Tibial nerve (tissue), 4 donors: ENCODE measurements at regions not wholly inside any gene's neighbourhood (a gene's known extent, or its start where the extent isn't known, plus 50 kb on each side); places are given as distances from the start of the nearest gene placed in this dataset.

Source experiments
- DNase-seq, 2 donors: peaks; one replicate each; pipeline ENCODE4 v3.0.0-alpha.2; 2019; ENCODE audit warnings: low spot score in 2 of 2
- H3K27ac ChIP-seq, 4 donors: fragments of 200-600 bp; sonication (generic) in 3 of 4; one replicate each; pipeline ENCODE4 v1.5.1; 2017 to 2019; ENCODE audit warnings: mild to moderate bottlenecking in 1 of 4
- H3K27me3 ChIP-seq, 2 donors: fragments of 200-600 bp; sonication (generic) in 1 of 2; one replicate each; pipeline versions ENCODE4 v1.5.1 to v1.6.0; 2017 to 2019
- H3K36me3 ChIP-seq, 3 donors: fragments of 200-600 bp; sonication (generic); one replicate each; pipeline ENCODE4 v1.5.1; 2018 to 2019
- H3K4me1 ChIP-seq, 4 donors: fragments of 200-600 bp; sonication (generic) in 3 of 4; one replicate each; pipeline ENCODE4 v1.5.1; 2017 to 2019
- H3K4me3 ChIP-seq, 4 donors: fragments of 200-600 bp; sonication (generic) in 3 of 4; one replicate each; pipeline ENCODE4 v1.5.1; 2017 to 2019; ENCODE audit warnings: mild to moderate bottlenecking in 1 of 4, moderate library complexity in 1 of 4
- H3K9me3 ChIP-seq, 4 donors: fragments of 200-600 bp; sonication (generic) in 3 of 4; one replicate each; pipeline ENCODE4 v1.5.1; 2017 to 2019
- EP300 ChIP-seq, 2 donors: sonication (generic); formaldehyde crosslinking; IDR thresholded peaks; one replicate each; pipeline ENCODE4 v1.6.1; 2017; ENCODE audit warnings: antibody characterized with exemption in 2 of 2, mild to moderate bottlenecking in 1 of 2
- POLR2A ChIP-seq, 2 donors: fragments of 450-650 bp; IDR thresholded peaks; one replicate each; pipeline ENCODE4 v1.6.1; 2017; ENCODE audit warnings: antibody characterized with exemption in 2 of 2, mild to moderate bottlenecking in 2 of 2, moderate library complexity in 2 of 2
- WGBS, 2 donors: methylation state at CpG; one replicate each; pipeline ENCODE4 v1.1.5; 2018; 5-methylcytosine and 5-hydroxymethylcytosine counted together
- TF ChIP-seq, protein P1 (sequence below), 5 experiments: fragments of 200-600 bp in 3 of 5; fragments of 450-650 bp in 2 of 5; sonication (generic) in 3 of 5; IDR thresholded peaks; one replicate each; pipeline ENCODE4 v1.5.1; 2016 to 2019; ENCODE audit warnings: antibody characterized with exemption in 5 of 5, mild to moderate bottlenecking in 3 of 5, moderate library complexity in 2 of 5

DNA sequence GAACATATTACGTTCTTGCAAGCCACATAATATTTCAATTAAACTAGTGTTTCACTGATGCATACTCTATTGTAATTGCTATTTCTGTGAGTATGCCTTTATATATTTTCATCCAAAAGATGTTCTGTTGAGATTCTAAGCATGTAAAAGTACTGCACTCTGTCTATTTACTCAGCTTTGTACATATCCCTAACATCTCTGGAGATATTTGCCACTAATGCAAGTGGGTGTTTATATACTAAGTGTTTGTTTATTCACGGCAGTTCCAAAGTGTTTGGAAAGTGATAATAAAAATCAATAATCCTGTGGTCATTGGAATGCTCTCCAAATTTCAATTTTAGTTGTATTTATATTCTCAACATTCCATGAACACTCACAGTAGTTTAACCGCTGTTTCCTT, 1989.0 kb downstream of the C4orf33 start:
- no peaks in the 10 kb centered on the region for H3K27me3 ChIP-seq
- 61 to 65% methylated on average over 3 of the region's 3 CpGs for WGBS, 2 donors
- no peaks in the 10 kb centered on the region for H3K4me1 ChIP-seq
- no peak overlapping the region for H3K27ac ChIP-seq
- H3K9me3 ChIP-seq: no peaks in the 10 kb centered on the region
- no peak for TF ChIP-seq POLR2A (IDR thresholded peaks at IDR 0.05)
- TF ChIP-seq, protein P1, sequence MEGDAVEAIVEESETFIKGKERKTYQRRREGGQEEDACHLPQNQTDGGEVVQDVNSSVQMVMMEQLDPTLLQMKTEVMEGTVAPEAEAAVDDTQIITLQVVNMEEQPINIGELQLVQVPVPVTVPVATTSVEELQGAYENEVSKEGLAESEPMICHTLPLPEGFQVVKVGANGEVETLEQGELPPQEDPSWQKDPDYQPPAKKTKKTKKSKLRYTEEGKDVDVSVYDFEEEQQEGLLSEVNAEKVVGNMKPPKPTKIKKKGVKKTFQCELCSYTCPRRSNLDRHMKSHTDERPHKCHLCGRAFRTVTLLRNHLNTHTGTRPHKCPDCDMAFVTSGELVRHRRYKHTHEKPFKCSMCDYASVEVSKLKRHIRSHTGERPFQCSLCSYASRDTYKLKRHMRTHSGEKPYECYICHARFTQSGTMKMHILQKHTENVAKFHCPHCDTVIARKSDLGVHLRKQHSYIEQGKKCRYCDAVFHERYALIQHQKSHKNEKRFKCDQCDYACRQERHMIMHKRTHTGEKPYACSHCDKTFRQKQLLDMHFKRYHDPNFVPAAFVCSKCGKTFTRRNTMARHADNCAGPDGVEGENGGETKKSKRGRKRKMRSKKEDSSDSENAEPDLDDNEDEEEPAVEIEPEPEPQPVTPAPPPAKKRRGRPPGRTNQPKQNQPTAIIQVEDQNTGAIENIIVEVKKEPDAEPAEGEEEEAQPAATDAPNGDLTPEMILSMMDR (IDR thresholded peaks at IDR 0.05): no peak
- no peak for TF ChIP-seq EP300 (IDR thresholded peaks at IDR 0.05)
- no peak overlapping the region for H3K4me3 ChIP-seq
- no peaks in the 10 kb centered on the region for H3K36me3 ChIP-seq
- no peak for DNase-seq

DNA sequence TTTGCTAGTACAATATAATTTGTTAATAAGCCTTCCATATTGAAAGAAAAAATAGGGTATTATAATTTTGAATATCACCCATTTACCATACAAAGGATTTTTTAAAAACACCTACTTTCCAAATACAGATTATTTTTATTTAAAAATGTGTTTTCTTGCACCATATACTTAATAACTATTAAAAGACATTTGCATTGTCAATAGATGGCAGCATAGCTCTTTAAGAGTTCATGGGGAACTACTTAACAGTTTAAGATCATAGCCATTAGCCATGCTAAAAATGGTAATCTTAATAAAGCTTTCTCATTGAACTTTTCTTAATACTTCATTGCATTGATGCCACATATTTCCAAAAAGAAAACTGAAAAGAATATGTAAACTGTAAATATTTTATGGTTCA, 1995.9 kb downstream of the C4orf33 start:
- Histone ChIP-seq H3K27ac (no peak overlapping the region), H3K36me3 (no peaks in the 10 kb centered on the region), H3K27me3 (no peaks in the 10 kb centered on the region), H3K9me3 (no peaks in the 10 kb centered on the region), H3K4me1 (no peaks in the 10 kb centered on the region), H3K4me3 (no peak overlapping the region)
- DNase-seq: no peak
- TF ChIP-seq EP300 (IDR thresholded peaks at IDR 0.05): no peak
- TF ChIP-seq, protein P1 (IDR thresholded peaks at IDR 0.05): peak in 1 of 5 experiments; percentile 15
- no peak for TF ChIP-seq POLR2A (IDR thresholded peaks at IDR 0.05)

DNA sequence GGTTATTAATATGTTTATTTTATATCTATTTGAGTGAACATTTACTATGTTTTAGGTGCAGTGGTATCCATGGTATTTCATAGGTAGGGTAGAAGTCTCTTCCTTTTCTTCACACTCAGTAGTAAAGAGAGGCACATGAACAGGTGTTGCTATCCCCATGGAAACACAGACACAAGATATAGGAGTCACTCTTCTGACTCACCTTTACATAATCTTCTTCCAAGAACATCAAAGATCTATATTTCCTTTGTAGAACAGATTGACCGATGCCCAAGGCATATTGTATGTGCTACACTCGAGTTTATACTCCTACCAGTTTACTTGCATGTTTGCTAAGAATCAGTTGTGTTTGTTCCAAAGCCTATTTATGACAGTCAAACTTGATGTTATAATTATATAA, 1997.4 kb downstream of the C4orf33 start:
- DNase-seq: no peak
- TF ChIP-seq POLR2A (IDR thresholded peaks at IDR 0.05) (no peak), EP300 (IDR thresholded peaks at IDR 0.05) (no peak)
- TF ChIP-seq, protein P1 (IDR thresholded peaks at IDR 0.05): no peak
- Histone ChIP-seq H3K27ac (no peak overlapping the region), H3K4me1 (no peaks in the 10 kb centered on the region), H3K4me3 (no peak overlapping the region), H3K27me3 (no peaks in the 10 kb centered on the region), H3K36me3 (no peaks in the 10 kb centered on the region), H3K9me3 (no peaks in the 10 kb centered on the region)
- WGBS, 2 donors: 83 to 88% methylated on average over 2 of the region's 2 CpGs

DNA sequence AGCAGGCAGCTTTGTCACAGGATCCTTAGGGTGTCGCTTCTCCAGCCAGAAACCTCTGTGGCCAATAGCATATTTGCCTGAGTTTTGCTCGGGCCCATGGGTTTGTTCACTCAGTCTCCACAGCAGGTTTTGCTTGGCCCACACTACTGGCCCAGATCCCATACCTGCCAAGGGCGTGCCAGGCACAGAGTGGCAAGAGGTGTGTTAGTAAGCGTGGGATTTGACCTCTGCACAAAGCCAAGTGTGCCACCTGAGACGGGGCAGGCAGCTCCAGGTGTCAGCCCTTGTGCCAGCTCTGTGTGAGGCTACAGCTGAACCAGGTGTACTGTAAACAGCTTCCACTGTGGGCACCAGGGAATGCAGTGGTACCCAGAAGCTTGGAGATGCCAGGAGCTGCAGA, 2003.0 kb downstream of the C4orf33 start:
- DNase-seq: no peak
- Histone ChIP-seq H3K4me1 (no peaks in the 10 kb centered on the region), H3K27ac (no peak overlapping the region), H3K9me3 (no peaks in the 10 kb centered on the region), H3K36me3 (no peaks in the 10 kb centered on the region), H3K27me3 (no peaks in the 10 kb centered on the region), H3K4me3 (no peak overlapping the region)
- WGBS, 2 donors: 90 to 91% methylated on average over 5 of the region's 5 CpGs
- TF ChIP-seq, protein P1 (IDR thresholded peaks at IDR 0.05): no peak
- TF ChIP-seq EP300 (IDR thresholded peaks at IDR 0.05) (no peak), POLR2A (IDR thresholded peaks at IDR 0.05) (no peak)

DNA sequence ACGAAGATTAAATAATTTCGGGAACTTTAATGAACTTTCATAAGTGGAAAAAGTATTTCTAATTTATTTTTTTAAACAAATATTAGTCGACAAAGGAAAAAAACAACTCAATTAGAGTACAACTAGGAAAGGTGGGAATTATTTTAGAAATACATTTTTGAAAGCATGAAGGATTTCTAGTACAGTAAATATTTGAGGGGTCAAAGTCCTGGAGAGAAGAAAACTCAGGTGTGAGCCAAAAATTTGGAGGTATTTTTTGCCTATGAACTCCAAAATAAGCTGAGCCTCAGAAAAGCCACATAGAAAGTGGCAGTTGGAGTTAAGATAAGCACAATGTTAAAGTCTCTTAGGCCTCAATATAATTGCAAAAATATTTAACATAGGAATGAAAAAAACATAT, 2017.3 kb downstream of the C4orf33 start:
- Histone ChIP-seq H3K36me3 (no peaks in the 10 kb centered on the region), H3K27me3 (no peaks in the 10 kb centered on the region), H3K27ac (no peak overlapping the region), H3K4me3 (no peak overlapping the region), H3K4me1 (no peaks in the 10 kb centered on the region), H3K9me3 (no peaks in the 10 kb centered on the region)
- no peak for TF ChIP-seq EP300 (IDR thresholded peaks at IDR 0.05)
- TF ChIP-seq, protein P1 (IDR thresholded peaks at IDR 0.05): no peak
- no peak for TF ChIP-seq POLR2A (IDR thresholded peaks at IDR 0.05)
- DNase-seq: no peak
- WGBS, 2 donors: 91 to 93% methylated on average over 3 of the region's 3 CpGs
